Retina (tissue), 1 donor: ENCODE measurements at regions not wholly inside any gene's neighbourhood (a gene's known extent, or its start where the extent isn't known, plus 50 kb on each side); places are given as distances from the start of the nearest gene placed in this dataset.

Source experiments
- DNase-seq: peaks from one replicate; pipeline ENCODE4 v3.0.0-alpha.2; 2016

DNA sequence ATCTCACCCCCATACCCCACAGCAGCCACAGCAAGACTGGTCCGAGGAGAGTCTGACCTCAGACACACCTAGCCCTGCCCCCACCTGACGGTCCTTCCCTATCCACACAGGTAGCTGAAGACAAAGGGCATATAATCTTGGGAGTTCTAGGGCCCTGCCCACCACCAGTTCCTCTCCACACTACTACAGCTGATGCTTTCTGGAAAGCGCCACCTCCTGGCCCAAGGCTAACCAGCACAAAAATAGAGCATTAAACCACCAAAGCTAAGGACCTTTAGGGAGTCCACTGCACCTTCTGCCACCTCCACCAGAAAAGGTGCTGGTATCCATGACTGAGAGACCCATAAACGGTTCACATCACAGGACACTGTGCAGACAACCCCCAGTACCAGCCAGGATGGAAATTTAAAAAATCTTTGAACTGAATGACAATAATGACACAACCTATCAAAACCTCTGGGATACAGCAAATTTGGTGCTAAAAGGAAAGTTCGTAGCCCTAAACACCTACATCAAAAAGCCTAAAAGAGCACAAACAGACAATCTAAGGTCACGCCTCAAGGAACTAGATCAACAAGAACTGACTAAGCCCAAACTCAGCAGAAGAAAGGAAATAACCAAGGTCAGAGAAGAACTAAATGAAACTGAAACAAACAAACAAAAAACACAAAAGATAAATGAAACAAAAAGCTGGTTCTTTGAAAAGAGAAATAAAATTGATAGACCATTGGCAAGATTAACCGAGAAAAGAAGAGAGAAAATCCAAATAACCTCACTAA, 122.1 kb upstream of the TPRG1 start:
- no peak for DNase-seq

DNA sequence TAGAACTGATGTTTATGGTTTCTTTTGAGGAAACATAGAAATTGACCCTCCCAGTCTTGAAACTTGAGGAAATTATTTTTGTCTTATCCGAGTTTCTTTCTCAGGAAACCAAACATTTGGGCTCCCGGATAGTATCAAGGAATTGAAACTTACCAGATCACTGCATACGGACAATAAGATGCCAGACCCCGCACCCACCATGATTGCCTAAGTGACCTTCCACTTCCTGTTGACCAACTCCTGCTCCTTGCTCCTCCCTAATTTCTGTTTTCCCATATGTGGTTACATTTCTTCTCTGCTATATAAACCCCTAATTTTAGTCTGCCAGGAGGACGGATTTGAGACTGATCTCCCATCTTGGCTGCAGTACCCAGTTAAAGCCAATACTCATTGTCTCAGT, 118.4 kb upstream of the TPRG1 start:
- no peak for DNase-seq

DNA sequence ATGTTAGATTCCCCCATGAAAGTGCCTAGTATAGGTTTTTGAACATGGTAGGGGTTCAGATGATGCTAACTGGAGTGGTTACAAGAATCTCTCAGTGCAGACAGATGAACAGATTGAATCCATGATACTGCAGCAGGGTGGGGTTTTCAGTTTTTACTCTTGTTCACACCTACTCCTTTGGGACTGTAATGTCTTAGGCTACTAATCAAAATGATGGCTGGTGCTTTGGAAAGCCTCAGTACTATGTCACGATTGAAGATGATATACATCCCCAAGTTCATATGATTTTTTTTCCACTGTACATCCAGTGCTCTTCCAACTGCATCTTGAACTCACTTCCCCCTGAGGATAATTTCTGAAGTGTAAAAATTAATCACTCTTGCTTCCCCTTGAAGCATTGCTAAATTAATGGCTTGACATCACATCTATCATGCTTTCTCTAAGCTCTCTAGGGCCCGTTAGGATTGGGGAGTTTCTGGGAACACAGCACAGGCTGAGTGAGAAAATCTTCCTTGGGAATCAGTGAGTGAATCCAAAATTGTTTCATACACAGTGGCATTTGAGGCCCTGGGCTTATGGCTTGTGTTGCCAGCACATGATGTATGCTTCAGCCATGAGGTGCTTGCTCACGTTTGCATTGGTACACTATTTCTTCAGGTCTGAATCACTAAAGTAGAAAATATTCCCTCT, 115.0 kb upstream of the TPRG1 start:
- DNase-seq: no peak

DNA sequence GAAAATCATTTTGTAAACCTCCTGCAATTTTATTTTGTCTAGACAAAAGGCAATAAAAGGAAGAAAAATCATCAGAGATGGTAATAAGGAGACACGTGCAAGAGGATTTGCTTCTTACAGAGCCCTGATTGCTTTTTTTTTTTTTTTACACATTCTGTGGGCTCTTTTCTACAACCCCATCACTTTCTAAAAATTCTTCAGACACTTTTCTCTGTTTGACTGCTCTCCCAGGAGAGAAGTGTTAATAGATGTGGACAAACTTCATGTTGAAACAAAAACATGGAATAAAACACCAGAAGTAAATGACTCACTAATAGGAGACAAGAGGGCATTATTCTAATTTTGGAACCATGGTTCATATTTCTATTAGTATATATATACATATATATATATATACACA, 114.4 kb upstream of the TPRG1 start:
- no peak for DNase-seq

DNA sequence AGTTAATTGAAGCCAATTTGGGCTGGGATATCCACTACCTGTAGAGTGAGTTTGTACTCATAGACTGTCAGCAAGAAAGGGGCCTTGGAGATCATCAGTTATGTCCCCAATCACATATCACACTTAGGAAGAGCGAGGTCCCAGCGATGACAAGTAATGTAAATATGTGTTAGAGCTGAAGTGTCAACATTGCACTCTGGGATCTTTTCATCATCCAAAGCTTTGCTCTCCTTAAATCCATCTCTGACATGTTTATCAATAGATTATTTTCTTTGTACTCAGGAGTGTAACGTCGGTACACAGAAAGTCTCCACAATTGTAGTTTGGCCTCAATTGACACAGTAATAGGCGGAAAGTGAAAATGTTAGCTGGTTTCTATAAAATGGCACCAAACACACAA, 113.7 kb upstream of the TPRG1 start:
- no peak for DNase-seq

DNA sequence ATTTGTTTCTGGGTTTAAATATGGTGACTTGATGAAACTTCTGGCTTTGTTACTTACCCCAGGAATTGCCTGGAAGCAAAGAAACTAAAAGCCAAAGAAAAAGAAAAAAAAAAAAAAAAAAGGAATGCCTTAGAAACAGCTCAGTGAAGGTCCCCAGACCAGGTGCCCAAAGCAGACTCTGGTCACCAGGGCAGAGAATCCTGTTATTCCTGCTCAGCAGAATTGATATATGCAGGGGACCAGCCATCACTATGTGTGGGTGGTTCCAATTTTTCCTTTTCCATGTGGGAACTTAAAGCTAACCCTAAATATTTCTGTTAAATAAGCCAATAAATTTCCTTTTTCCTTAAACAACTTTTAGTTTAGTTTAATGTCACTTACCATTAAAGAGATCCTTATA, 100.8 kb upstream of the TPRG1 start:
- DNase-seq: no peak

DNA sequence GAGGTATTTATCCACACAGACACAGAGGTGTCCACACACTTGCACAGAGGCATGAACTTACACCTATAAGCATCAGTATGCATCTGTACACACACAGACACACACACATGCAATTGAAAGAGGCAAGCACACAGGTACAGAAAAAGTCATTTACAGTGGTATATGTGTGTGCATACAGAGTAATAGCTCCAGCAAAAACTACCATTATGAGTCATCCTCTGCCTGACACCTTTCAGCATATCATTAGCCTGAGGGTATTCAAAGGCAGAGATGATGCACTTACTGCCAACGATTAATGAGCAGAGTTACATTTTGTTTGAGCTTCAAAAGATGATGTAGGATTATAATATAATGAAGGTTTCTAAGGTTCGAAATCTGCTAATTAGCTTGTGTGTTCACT, 100.3 kb upstream of the TPRG1 start:
- DNase-seq: no peak

DNA sequence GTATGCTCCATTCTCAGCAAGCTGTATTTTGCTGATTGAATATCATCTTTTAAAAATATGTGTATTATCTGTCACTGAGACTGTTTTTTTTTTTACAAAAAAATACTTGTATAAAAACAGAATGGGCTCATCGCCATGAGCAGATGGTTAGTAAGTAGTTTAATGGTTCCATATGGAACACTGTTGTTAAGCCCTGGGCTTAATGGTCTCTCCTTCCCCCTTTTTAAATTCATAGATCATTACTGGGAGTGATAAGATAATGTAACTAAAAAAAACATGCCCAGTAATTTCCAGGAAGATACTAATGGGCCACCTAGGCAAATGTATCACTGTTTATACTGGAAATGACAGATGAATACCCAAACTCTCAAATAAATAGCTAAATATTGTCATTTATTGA, 95.3 kb upstream of the TPRG1 start:
- DNase-seq: no peak

DNA sequence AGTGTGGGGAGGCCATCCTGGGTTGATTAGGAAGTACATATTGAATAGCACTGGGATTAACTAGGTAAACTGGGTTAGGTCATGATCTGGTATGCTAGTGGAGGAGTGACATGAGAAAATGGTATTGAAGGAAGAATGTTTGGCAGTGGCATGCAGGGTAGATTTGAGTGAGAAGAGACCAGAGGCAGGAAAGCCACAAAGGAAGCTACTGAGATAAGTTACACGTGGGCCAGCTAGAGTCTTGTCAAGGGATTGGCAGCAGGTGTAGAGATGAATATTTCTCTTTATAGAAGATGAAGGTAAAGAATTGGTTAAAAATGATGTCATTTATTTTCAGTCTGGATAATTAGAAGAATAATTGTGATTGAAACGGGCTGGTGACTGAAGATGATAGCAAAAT, 91.0 kb upstream of the TPRG1 start:
- DNase-seq: no peak

DNA sequence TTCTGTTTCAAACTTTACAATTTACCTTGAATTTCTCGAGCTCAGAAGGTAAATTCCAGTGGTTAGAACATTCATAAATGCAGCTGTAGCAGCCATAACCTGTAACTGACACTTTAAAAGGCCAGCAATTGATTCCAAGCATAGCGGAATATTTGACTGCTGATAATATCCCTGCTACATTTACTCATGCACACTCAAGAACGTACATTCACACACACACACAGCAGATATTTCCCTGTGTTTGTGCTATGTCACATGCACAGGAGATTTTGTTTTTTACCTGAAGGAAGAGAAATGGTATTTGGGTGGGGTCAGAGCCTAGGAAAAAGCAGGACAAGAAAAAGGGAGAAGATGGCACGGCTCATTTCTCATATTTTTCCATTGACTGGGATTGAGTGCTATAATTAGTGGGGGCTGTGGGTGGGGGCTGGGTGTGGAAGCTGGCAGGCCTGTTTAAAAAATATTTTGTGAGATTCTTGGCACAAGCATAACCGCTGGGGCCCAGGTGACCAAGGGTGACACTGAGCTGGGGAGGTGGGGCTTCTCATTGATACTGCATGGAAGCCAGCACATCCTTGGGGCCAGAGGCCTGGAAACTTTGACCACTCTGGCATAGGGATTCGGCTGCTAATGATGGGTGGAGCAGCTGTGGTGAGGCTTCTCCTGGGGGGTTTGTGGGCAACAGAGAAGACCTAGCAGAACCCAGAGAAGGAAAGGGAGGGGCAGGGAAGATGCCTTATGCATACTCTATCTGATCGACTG, 88.9 kb upstream of the TPRG1 start:
- DNase-seq: no peak

DNA sequence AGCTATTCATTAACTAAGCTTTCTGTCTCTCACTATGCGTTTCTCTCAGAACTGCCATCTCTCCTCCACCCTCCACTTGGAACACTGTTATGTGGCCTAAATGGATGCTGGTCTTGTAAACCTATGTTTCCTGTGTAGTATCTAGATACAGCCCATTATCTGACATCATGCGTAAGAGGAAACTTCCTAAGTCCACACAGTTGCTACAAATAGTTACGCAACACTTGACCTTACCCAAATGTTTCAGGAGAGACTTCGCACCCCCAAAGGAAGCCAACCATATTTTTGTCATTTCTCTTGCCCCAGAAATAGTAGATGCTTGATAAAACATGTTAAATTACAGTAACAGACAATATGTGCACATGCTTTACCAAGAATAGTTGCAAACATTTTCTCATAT, 87.2 kb upstream of the TPRG1 start:
- DNase-seq: no peak

DNA sequence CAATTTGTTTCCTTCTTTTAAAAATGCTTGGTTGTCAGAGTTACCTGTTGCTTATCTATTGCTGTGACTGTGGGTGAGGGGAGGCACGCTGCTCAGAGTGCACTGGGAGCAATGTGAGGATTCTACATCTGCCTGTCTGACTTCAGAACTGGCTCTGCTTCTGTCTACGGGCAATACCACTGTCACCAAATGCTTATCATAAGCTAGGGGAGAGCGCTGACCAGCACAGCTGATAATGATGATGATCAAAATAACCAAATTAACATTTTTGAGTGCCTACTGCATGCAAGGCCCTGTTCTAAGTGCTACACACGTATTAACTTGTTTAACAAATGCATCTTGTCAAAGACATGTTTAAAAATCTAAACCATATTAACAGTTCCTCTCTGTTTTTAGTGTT, 79.2 kb upstream of the TPRG1 start:
- no peak for DNase-seq

DNA sequence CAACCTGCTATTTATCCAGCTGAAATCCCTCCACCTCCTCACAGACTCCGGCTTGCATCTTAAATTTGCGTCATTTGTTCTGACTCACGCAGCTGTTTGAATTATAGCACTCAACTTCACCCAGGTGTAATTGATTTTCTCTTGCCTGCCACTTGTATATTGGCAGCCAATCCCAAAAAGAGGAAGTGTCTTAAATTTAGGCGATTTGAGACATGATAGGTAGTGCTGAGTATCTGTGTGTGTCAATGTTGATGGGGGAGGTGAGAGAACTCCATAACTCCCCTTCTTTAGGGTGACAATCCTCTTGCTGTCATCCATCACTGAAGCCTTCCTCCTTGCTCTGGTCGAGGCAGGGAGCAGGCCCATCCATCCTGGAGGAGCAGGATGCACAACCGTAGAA, 77.2 kb upstream of the TPRG1 start:
- no peak for DNase-seq

DNA sequence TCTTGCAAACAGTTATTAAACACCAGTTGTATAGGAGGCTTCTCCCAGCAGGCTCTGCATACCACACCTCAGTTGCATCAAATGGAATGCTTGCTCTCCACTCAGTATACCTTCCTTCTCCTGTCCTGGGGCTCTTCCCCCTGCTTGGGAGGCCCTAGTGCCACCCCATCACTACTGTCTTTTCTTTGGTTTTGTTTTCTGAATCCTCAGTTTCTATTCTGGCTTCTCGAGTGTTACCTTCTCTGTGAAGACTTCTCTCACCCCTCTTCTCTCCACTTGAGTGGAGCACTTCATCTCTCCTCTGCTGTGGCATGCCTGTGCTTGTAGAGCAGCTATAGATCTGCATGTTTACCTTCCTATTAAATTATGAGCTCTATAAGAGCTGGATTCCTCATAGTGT, 75.7 kb upstream of the TPRG1 start:
- DNase-seq: no peak

DNA sequence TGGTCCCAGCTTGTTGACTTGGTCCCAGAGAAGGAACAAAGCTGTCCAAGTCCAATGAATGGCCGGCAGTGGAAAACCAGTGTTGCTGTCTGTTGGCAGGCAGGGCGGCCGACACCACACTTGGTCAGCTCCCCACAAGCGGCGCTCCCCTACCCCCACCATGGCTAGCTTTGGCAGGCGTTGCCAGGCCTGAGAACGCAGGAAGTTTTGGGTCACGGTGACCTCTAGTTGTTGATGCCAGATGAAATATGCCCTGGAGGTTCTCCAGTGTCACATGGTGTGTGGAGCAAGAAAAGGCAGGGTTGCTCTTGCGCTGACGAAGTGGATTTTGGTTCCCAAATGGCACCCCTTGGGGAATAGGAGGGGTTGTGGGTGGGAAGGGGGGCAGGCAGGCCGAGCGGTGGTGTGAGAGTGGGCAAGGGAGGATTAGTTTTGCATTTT, 72.7 kb upstream of the TPRG1 start:
- DNase-seq: no peak

DNA sequence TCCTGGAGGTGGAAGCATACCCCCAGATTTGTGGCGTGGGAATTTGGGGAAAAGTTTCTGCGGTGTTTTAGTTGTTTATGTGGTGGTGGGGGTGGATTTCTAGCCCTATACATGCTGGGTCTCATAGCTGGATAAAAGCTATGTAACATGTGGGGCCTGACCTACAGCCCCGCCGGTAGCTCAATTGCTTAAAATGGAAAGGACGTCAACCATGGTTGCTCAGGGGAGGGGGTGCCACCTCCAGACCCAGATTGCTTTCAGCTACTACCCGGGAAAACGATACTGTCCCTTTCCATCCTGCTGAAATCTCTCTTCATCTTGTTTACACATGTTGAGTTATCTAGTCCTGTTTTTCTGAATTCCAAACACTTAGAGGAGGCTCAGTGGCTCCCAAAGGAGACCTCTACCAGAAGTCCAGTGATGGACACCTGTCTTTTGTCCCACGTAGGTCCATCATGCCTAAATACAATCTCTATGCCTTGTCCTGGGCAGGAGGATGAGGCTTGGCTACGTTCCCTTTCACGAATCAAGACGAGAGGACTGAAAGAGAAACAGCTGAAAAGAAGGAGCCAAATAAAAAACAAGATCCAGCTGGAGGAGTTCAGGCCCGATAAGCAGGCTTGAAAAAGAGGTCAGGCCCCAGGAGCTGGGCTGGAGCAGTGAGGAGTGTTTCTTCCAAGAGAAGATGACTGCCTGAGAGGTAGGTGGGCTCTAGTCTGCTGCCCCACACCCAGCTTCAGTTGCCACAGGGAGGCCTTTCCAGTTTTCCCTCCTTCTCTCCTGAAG, 72.1 kb upstream of the TPRG1 start:
- DNase-seq: no peak

DNA sequence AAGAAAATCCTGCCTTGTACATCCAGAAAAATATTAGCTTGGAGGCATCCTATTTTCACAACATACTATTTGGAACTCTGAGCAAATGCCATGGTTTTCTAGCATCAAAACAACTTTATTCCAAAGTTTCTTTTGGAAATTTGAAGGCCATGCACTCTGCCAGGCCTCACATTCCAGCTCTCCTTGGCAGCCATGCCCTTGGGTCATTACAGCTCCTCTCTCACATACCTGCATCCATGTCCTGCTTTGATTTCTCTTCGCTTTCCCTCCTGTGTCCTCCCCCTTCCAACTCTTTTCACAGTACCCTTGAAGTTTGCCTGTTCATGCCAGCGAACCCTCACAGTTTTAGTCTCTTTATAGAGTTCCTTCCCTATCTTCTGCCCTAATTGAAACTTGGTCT, 70.9 kb upstream of the TPRG1 start:
- DNase-seq: no peak

DNA sequence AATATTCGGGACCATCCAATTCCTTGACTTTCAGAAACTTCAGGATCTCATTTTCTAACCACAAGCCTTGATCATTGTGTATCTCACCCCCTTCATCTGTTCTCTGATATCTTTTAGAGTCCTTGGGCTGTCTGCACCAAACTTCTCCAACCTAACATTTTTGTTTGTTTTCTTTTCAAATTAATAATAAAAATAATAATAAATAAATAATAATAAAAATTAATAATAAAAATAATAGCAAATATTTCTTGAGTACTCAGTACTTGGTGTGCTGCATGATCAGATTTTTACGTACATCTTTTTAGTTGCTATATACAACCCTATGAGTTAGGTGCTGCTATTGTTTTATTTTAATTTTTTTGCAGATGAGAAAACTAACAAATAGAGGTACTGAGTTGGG, 70.2 kb upstream of the TPRG1 start:
- no peak for DNase-seq

DNA sequence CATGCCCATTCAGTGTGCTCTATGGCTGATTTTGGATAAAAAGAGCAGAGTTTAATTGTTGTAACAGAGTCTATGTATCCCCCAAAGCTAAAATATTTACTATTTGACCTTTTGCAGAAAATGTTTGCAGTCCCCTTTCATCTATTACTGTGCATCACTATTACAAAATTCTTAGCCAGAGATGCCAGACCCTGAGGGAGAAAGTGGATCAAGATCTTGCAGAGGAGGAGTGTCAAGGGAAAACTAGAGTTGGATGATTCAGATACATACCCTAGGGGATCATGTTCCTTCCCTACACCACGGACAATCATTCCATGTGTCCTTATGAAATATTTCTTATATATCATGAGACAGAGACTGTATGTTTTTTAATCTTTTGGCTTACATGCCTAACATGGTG, 68.6 kb upstream of the TPRG1 start:
- no peak for DNase-seq

DNA sequence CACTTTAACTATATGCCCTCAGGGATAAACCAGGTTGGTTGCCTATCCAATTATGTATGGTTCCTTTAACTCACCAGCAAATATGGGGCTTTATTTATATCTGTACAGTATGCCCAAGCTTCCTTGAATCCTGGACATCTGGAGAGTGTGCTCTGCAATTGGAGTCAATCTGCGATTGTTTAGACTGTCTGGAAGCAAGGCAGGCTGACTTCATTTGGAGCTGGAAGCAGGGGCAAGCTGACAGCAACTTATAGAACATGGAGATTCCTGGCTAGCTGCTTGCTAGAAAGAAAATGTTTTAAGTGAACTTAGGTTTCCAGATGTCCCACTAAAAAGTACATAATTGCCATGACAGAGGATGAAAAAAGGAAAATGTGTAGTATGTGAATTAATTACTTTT, 63.7 kb upstream of the TPRG1 start:
- no peak for DNase-seq

DNA sequence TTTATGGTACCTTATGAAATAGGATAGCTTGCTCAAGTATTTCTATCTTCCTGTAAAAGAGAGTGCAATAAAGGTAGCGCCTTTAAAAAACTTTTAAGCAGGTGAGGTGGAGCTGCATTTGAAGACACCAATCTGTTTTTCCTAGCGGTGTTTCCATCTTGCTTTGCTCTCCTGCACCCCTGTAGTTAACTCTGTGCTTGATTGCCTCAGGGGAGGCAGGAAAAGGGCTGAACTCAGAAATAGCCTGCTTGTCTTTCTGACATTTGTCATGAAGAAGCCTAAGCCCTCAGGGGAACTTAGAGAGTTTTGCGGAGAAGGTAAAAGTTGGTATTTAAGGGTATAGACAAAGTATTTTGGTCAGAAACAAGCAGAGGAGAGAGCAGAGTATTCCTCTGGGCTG, 63.0 kb upstream of the TPRG1 start:
- DNase-seq: no peak

DNA sequence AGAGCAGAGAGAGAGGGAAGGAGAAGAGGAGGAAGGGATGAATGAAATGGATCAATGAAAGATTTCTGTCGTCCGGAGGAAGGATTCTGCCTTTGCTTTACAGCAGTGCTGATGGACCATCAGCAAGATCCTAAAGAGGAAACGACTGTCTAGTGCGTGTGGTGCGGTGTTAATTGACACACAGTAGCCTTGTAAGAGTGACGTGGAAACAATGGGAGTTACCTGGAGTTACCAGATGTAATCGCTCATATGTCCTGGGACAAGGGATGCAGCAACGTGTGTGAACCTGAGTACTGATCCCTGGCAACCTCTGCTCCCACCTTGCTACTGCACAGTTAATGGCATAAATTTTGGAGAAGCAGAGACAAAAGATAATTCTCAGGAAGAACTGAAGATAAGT, 62.6 kb upstream of the TPRG1 start:
- DNase-seq: no peak

DNA sequence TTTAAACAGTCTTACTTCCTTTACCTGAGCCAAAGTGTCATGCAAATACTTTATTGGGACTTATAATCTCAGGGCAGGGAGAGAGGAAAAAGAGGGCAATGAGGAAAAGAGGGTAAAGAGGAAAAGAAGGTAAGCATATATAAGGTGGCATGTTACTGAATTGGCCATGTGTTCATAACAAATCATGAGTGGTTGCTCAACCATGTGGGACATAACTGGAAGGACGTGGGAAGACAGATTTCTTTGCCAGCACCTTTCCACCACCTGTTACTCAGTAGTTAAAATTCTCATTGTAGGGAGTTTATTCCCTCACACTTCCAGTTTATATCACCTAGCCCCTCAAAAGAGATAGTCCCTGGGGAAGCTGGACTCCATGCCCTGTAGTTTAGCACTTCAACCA, 54.7 kb upstream of the TPRG1 start:
- DNase-seq: no peak
